Skeletal muscle tissue (tissue), 3 donors: ENCODE measurements at regions not wholly inside any gene's neighbourhood (a gene's known extent, or its start where the extent isn't known, plus 50 kb on each side); places are given as distances from the start of the nearest gene placed in this dataset.

ENCODE experiments used
- H3K27ac ChIP-seq: one replicate; pipeline ENCODE4 v1.7.0; 2013; ENCODE audit warnings: mild to moderate bottlenecking, low read depth, low read length, inconsistent platforms
- H3K27me3 ChIP-seq, 3 donors: one replicate each; pipeline ENCODE4 v1.7.0; 2013; ENCODE audit warnings: low read length in 3 of 3; ENCODE audit not compliant: control insufficient read depth in 3 of 3, insufficient read depth in 3 of 3
- H3K36me3 ChIP-seq, 3 donors: one replicate each; pipeline ENCODE4 v1.7.0; 2013; ENCODE audit warnings: low read length in 3 of 3; ENCODE audit not compliant: control insufficient read depth in 3 of 3, insufficient read depth in 3 of 3
- H3K4me1 ChIP-seq, 3 donors: one replicate each; pipeline ENCODE4 v1.7.0; 2013; ENCODE audit warnings: low read length in 3 of 3, mild to moderate bottlenecking in 3 of 3; ENCODE audit not compliant: control insufficient read depth in 3 of 3, insufficient read depth in 3 of 3
- H3K4me3 ChIP-seq, 3 donors: one replicate each; pipeline ENCODE4 v1.7.0; 2013; ENCODE audit warnings: low read length in 3 of 3
- H3K9ac ChIP-seq, 3 donors: one replicate each; pipeline ENCODE4 v1.7.0; 2013; ENCODE audit warnings: low read length in 3 of 3, mild to moderate bottlenecking in 3 of 3, moderate library complexity in 2 of 3, low read depth in 1 of 3
- H3K9me3 ChIP-seq, 3 donors: one replicate each; pipeline ENCODE4 v1.7.0; 2013; ENCODE audit warnings: low read length in 3 of 3; ENCODE audit not compliant: control insufficient read depth in 3 of 3
- donor health status: Osteomylitis.

DNA sequence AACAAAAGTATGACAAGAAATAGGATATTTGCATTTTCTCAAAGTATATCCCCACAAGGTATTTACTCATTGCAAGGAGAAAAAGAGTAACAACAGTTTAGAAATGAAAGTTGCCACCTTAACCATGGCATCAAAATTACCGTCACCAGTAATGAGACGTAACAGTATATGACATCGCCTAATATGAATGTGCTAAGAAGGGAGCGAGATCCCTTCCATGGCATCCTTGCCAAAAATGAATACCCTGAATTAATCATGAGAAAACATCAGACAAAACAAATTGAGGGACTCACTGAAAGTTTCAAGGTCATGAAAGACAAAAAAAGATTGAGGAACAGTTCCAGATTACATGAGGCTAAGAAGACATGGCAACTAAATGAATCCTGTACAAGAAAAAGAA lies 78.9 kb upstream of the MROH9 start:
- no peaks in the 10 kb centered on the region for H3K9me3 ChIP-seq
- H3K27me3 ChIP-seq, result no peaks in the 10 kb centered on the region
- H3K4me3 ChIP-seq, result peak overlapping the region in 1 of 3 donors; percentile 31
- H3K36me3 ChIP-seq, result no peaks in the 10 kb centered on the region
- no peaks in the 10 kb centered on the region for H3K4me1 ChIP-seq
- H3K9ac ChIP-seq, result no peak overlapping the region
- H3K27ac ChIP-seq, result no peak overlapping the region

DNA sequence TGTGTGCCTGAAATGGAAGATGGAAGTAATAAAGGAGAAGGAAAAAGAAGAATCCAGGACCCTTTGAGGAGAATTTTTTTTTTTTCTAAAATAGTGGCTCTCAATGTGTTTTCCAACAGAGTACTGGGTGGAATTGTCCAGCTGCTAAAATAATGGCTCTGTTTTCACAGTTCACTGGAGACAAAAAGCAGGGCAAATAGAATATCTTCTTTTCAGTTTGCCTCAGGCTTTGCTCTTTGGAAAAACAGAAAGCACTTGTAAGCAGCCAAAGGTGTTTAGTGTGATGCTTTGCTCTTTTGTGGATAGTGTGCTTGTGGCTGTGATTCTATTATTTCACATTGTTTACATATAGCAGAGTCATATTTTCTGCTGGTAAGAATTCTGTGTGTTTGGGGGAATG lies 77.4 kb upstream of the MROH9 start:
- Histone ChIP-seq H3K4me1 (no peaks in the 10 kb centered on the region), H3K27me3 (no peaks in the 10 kb centered on the region), H3K36me3 (no peaks in the 10 kb centered on the region), H3K9me3 (no peaks in the 10 kb centered on the region), H3K9ac (no peak overlapping the region), H3K4me3 (no peak overlapping the region), H3K27ac (no peak overlapping the region)

DNA sequence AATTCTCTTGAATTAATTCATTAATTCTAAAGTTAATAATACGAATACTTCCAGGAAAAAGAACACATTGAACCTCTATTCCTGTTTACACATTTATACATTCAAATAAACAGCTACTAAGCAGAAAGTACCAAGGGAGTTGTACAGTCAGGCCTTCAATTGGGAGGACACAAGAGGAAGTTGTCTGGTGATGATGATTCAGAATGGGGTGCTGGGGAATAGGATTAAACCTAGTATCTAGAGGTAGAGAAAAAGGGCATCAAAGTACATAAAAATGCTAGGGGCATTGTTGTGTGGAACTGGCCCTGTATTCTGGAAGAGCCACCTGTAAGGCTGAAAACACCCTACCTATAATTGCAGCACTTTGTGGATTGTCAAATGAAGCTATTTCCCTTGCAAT lies 71.7 kb upstream of the MROH9 start:
- Histone ChIP-seq H3K9ac (no peak overlapping the region), H3K27me3 (no peaks in the 10 kb centered on the region), H3K4me1 (peaks cover 0 to 4% (median 0%) of the 10 kb centered on the region in 3 donors), H3K36me3 (no peaks in the 10 kb centered on the region), H3K4me3 (no peak overlapping the region), H3K9me3 (no peaks in the 10 kb centered on the region), H3K27ac (peak overlapping the region; percentile 18)

DNA sequence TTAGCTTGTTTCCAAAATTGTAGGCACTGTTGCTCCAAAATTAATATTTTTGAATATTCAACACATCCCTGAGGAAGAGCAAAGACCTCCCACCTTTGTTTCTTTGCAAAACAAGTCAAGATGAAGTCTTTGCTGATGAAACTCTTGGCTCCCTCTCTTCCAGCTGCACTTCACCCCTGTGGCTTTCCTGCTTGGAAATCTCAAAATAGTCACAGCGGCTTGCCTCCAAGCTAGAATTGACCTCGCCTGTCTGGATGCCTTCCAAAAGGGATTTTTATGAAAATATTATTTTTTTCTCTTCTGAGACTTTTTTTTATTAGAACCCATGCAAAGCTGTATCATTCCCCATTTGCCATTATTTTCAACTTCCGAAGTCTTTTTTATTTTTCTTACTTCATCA lies 71.1 kb upstream of the MROH9 start:
- Histone ChIP-seq H3K27me3 (no peaks in the 10 kb centered on the region), H3K27ac (peak overlapping the region; percentile 37), H3K9me3 (no peaks in the 10 kb centered on the region), H3K4me1 (peaks cover 0 to 4% (median 0%) of the 10 kb centered on the region in 3 donors), H3K9ac (no peak overlapping the region), H3K36me3 (no peaks in the 10 kb centered on the region), H3K4me3 (no peak overlapping the region)

DNA sequence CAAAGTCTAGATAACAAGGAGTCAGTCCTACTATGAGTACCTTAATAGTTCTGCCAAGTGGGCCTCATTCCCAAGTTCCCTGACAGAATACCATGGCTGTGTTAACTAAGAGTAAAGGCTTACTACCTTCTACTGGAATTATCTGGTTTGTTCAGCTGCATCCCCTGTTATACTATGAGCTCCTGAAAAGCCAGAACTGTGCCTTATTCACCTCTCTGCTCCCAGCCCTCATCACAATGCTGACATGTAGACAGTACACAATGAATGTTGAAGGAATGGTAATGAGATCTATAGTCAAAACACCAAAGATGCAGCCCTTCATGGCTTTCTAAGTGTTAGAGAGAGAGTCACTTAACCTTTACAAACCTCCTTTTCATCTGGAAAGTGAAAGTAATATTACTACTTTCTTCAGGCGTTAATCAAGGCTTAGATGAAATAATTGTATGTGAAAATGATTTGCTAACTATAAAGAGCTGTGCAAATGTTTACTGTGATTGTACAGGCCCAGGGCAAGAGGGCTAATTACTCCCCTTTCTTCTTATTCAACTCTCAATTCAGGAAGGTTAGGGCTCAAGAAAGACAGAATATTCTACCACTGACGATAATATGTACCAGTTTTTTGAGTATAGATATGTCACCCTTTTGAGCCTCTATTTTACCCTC lies 70.3 kb upstream of the MROH9 start:
- H3K9ac ChIP-seq, result no peak overlapping the region
- H3K9me3 ChIP-seq, result no peaks in the 10 kb centered on the region
- peak overlapping the region; percentile 37 for H3K27ac ChIP-seq
- H3K27me3 ChIP-seq, result no peaks in the 10 kb centered on the region
- no peaks in the 10 kb centered on the region for H3K36me3 ChIP-seq
- H3K4me1 ChIP-seq, result peaks cover 0 to 4% (median 0%) of the 10 kb centered on the region in 3 donors
- no peak overlapping the region for H3K4me3 ChIP-seq

DNA sequence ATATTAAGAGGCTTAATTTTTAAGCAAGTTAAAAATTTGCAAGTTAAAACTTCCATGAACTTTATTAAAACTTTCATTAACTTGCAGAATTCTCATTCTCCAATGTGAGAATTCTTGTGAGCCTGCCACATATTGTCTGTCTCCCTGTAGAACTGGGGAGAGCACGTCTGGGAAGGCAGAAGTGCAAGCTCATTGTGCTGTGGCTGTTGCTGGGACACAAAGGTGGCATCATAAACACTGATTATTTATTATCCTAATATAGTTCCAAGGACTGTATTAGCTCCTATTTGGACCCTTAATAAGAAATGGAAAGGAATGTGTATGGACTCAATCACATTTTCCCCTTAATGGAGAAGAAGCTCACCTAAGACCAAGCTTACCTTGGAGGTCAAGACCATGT lies 68.7 kb upstream of the MROH9 start:
- Histone ChIP-seq H3K9me3 (no peaks in the 10 kb centered on the region), H3K4me1 (peaks cover 0 to 4% (median 0%) of the 10 kb centered on the region in 3 donors), H3K27me3 (no peaks in the 10 kb centered on the region), H3K36me3 (no peaks in the 10 kb centered on the region), H3K9ac (no peak overlapping the region), H3K4me3 (no peak overlapping the region), H3K27ac (no peak overlapping the region)

DNA sequence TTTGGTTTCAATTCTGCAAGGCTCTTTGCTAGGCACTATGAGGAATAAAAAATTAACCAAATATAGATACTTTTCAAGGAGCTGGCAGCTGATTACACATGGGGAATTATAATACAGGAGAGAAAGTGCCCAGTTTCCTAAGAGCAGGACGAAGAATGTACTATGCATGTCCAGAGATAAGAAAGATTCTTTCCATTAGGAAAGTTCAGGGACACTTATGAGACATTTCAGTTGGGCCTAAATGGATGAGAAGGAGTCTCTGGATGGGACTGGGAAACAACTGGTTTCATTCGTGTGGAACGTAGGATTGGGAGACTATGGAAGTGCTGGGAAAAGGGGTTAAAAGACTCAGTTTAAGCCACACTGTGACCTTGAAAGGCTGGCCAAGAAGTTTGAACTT lies 63.5 kb upstream of the MROH9 start:
- Histone ChIP-seq H3K9ac (no peak overlapping the region), H3K27ac (peak overlapping the region; percentile 15), H3K27me3 (no peaks in the 10 kb centered on the region), H3K36me3 (no peaks in the 10 kb centered on the region), H3K4me1 (no peaks in the 10 kb centered on the region), H3K9me3 (no peaks in the 10 kb centered on the region), H3K4me3 (no peak overlapping the region)

DNA sequence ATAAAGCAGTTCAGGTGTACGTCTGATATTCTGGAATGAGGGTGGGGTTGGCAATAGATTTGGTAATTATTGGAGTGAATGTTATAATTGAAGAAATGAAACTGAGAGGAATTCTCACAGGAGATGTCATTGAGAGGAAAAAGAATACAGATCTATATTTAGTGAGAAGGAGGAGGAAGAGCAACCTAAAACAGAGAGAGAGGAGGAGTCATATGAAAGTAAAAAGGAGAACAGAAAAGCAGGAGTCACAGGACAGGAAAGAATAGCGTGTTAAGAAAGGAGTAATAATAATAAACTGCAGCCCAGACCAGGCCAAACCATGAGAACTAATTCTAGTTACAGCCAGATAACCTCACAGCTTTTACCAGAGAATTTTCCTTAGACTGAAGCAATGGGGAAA lies 62.7 kb upstream of the MROH9 start:
- Histone ChIP-seq H3K27ac (peak overlapping the region; percentile 15), H3K9me3 (no peaks in the 10 kb centered on the region), H3K27me3 (no peaks in the 10 kb centered on the region), H3K4me1 (no peaks in the 10 kb centered on the region), H3K36me3 (no peaks in the 10 kb centered on the region), H3K4me3 (no peak overlapping the region), H3K9ac (no peak overlapping the region)

DNA sequence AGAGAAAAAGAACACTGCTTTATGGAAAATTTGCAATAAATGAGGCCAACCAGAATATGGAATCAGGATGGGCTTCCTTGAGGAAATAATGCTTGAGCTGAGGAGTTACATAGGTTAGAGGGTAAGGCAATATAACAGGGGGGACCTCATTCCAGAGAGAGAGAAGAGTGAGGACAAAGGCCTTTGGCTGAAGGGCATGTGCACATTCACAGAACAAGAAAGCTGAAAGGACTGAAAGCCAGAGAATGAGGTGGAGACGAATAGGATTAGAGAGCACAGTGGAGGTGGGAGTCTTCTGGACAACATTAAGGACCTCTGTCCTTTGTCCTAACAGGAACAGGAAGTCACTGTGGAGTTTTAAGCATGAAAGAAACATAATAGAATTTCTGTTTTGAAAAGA lies 60.7 kb upstream of the MROH9 start:
- Histone ChIP-seq H3K27me3 (no peaks in the 10 kb centered on the region), H3K4me1 (no peaks in the 10 kb centered on the region), H3K27ac (no peak overlapping the region)

DNA sequence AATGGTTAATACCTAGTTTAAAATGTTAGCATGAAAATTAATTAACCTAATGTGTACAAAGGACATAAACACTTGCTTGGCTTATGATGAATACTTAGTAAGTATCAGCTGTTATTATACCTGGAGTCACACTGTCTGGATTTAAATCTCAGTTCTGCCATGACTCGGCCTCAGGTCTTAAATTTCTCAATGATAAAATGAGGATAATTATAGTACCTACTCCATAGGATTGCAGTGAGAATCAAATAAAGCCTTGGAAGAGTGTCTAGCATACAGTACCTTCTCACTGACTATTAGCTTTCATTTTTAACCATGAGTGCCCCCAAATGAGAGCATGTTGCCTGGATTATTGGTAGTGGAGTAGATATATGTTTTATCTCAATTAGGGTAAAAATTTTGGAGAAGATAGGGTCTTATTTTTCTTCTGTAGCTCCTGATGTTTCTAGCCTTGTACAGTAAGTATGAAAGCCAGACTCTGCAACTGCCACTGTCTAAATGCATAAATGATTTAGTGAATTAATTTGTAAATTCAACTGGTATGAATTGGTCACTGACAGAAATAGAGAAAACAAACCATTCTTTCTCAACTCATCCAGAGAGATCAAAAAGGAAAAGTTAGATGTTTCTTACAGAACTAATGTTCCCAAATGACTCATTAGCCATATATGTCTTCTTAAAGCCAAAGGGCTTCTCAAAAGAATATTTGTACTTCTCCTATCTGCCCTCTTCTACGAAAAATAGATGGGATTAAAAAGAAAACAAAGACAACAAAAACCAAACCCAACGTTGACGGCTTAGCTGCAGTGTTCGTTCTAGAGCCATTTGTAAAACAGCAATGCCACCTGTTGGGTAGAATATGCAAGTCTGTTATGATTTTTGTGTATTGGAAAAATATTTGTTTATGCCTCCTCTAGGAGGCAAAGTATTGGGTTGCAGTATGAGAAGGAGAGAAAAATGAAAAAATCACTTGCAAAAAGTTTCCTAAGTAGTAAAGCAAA lies 53.8 kb upstream of the MROH9 start:
- peak overlapping the region in 2 of 3 donors; percentile 1 to 64 for H3K4me3 ChIP-seq
- no peaks in the 10 kb centered on the region for H3K36me3 ChIP-seq
- H3K9me3 ChIP-seq, result no peaks in the 10 kb centered on the region
- H3K27ac ChIP-seq, result no peak overlapping the region
- H3K9ac ChIP-seq, result peak overlapping the region in 1 of 3 donors; percentile 69
- no peaks in the 10 kb centered on the region for H3K27me3 ChIP-seq
- H3K4me1 ChIP-seq, result peaks cover 0 to 4% (median 2%) of the 10 kb centered on the region in 3 donors

More for the DNA sequence above, 60.7 kb upstream of the MROH9 start:
- Histone ChIP-seq H3K36me3 (no peaks in the 10 kb centered on the region), H3K9me3 (no peaks in the 10 kb centered on the region), H3K9ac (no peak overlapping the region), H3K4me3 (no peak overlapping the region)
